Spleen (tissue), 11 donors: ENCODE measurements at regions not wholly inside any gene's neighbourhood (a gene's known extent, or its start where the extent isn't known, plus 50 kb on each side); places are given as distances from the start of the nearest gene placed in this dataset.

Experiments used
- DNase-seq: peaks from one replicate; pipeline ENCODE4 v3.0.0-alpha.2; 2020
- H3K27ac ChIP-seq, 8 donors: fragments of 200-600 bp; sonication (generic) in 7 of 8; 1 replicate in 4 of 8; 2 replicates in 4 of 8; pipeline versions ENCODE4 v1.5.0 to v1.8.0; 2016 to 2021; ENCODE audit warnings: inconsistent platforms in 4 of 8, mild to moderate bottlenecking in 4 of 8, moderate library complexity in 1 of 8
- H3K27me3 ChIP-seq, 7 donors: fragments of 200-600 bp; sonication (generic) in 6 of 7; replicated peaks in 1 of 7; 1 replicate in 4 of 7; 2 replicates in 3 of 7; pipeline versions ENCODE4 v1.5.0 to v1.8.0; 2016 to 2021; ENCODE audit warnings: inconsistent platforms in 3 of 7, mild to moderate bottlenecking in 1 of 7
- H3K36me3 ChIP-seq, 6 donors: fragments of 200-600 bp; sonication (generic) in 5 of 6; 1 replicate in 4 of 6; 2 replicates in 2 of 6; pipeline versions ENCODE4 v1.5.0 to v1.8.0; 2016 to 2021; ENCODE audit warnings: inconsistent platforms in 2 of 6
- H3K4me1 ChIP-seq, 6 donors: fragments of 200-600 bp; sonication (generic) in 5 of 6; 1 replicate in 3 of 6; 2 replicates in 3 of 6; pipeline versions ENCODE4 v1.5.0 to v1.8.0; 2016 to 2021; ENCODE audit warnings: inconsistent platforms in 3 of 6
- H3K4me3 ChIP-seq, 8 donors: fragments of 200-600 bp; sonication (generic) in 7 of 8; 1 replicate in 4 of 8; 2 replicates in 4 of 8; pipeline versions ENCODE4 v1.5.0 to v1.8.0; 2016 to 2021; ENCODE audit warnings: inconsistent platforms in 4 of 8, mild to moderate bottlenecking in 4 of 8, moderate library complexity in 2 of 8
- H3K9me3 ChIP-seq, 8 donors: fragments of 200-600 bp; sonication (generic) in 7 of 8; 1 replicate in 4 of 8; 2 replicates in 4 of 8; pipeline versions ENCODE4 v1.5.0 to v1.8.0; 2016 to 2021; ENCODE audit warnings: inconsistent platforms in 4 of 8
- CTCF ChIP-seq, 11 experiments: fragments of 200-600 bp in 7 of 11; fragments of 450-650 bp in 4 of 11; sonication (generic) in 4 of 11; IDR thresholded peaks in 8 of 11; conservative IDR thresholded peaks in 3 of 11; 1 replicate in 7 of 11; 2 replicates in 4 of 11; pipeline versions ENCODE4 v1.4.0 to v1.8.0; 2016 to 2021; ENCODE audit warnings: antibody characterized with exemption in 11 of 11, inconsistent platforms in 4 of 11, mild to moderate bottlenecking in 1 of 11
- POLR2A ChIP-seq, 3 donors: fragments of 450-650 bp; IDR thresholded peaks; one replicate each; pipeline ENCODE4 v1.5.1; 2017; ENCODE audit warnings: antibody characterized with exemption in 3 of 3, mild to moderate bottlenecking in 1 of 3
- POLR2AphosphoS5 ChIP-seq, 3 donors: sonication (generic); formaldehyde crosslinking; IDR thresholded peaks; one replicate each; pipeline ENCODE4 v1.5.1; 2017; ENCODE audit warnings: antibody characterized with exemption in 3 of 3
- WGBS, 5 donors: extraction: QIAGEN DNeasy Blood & Tissue Kit in 3 of 5; methylation state at CpG; one replicate each; pipeline versions ENCODE4 v1.1.5 to v1.1.7; 2013 to 2018; 5-methylcytosine and 5-hydroxymethylcytosine counted together
- intact Hi-C: fragments of 100-400 bp; cut with DNase I; formaldehyde crosslinking; loops from one replicate; pipeline ENCODE4 v1.15.0; 2023; ENCODE audit warnings: low total_unique reads
- donor health status: healthy with polysubstance abuse.
- donor health status: DM: no; HTN: no; CAD: no; lungs with moderate emphysema.
- donor health status: DM: no; HTN: no; CAD: no.
- donor health status: Bipolar disorder and iron deficiency.
- donor health status: healthy.
- donor health status: DM: no; HTN: no; CAD: no.
- donor health status: DM: yes; HTN: yes; CAD: no.

- Histone ChIP-seq H3K36me3 (no peaks in the 10 kb centered on the region), H3K27ac (no peak overlapping the region), H3K27me3 (no peaks in the 10 kb centered on the region), H3K9me3 (no peaks in the 10 kb centered on the region), H3K4me1 (peaks cover 0 to 33% (median 11%) of the 10 kb centered on the region in 6 donors), H3K4me3 (no peak overlapping the region)
- DNase-seq, result no peak
- TF ChIP-seq CTCF (IDR thresholded peaks at IDR 0.05 in 8 of 11, conservative IDR thresholded peaks at IDR 0.05 in 3 of 11) (no peak), POLR2A (IDR thresholded peaks at IDR 0.05) (no peak), POLR2AphosphoS5 (IDR thresholded peaks at IDR 0.05) (no peak)
- 90 to 95% (median 92%) methylated on average over 8 to 11 of the region's 11 CpGs for WGBS, 5 donors
- intact Hi-C loops, result no loop called here
Measured at GRCh38 chr16:85501900-85502299, 111.2 kb upstream of the GSE1 start.

GRCh38 chr16:85502357-85502756 lies 110.8 kb upstream of the GSE1 start:
- Histone ChIP-seq H3K27me3 (no peaks in the 10 kb centered on the region), H3K9me3 (no peaks in the 10 kb centered on the region), H3K27ac (no peak overlapping the region), H3K4me1 (peaks cover 0 to 33% (median 11%) of the 10 kb centered on the region in 6 donors), H3K36me3 (no peaks in the 10 kb centered on the region), H3K4me3 (no peak overlapping the region)
- WGBS, 5 donors, result 81 to 94% (median 86%) methylated on average over 9 to 11 of the region's 11 CpGs
- no peak for DNase-seq
- intact Hi-C loops, result no loop called here
- TF ChIP-seq CTCF (IDR thresholded peaks at IDR 0.05 in 8 of 11, conservative IDR thresholded peaks at IDR 0.05 in 3 of 11) (no peak), POLR2AphosphoS5 (IDR thresholded peaks at IDR 0.05) (no peak), POLR2A (IDR thresholded peaks at IDR 0.05) (no peak)

GRCh38 chr16:85503679-85504231 lies 109.4 kb upstream of the GSE1 start:
- H3K9me3 ChIP-seq, result no peaks in the 10 kb centered on the region
- intact Hi-C loops, result no loop called here
- 91 to 95% (median 93%) methylated on average over 25 to 26 of the region's 26 CpGs for WGBS, 5 donors
- no peak overlapping the region for H3K27ac ChIP-seq
- peaks cover 0 to 32% (median 7%) of the 10 kb centered on the region in 6 donors for H3K4me1 ChIP-seq
- H3K27me3 ChIP-seq, result no peaks in the 10 kb centered on the region
- no peak for TF ChIP-seq CTCF (IDR thresholded peaks at IDR 0.05 in 8 of 11, conservative IDR thresholded peaks at IDR 0.05 in 3 of 11)
- TF ChIP-seq POLR2AphosphoS5 (IDR thresholded peaks at IDR 0.05), result no peak
- TF ChIP-seq POLR2A (IDR thresholded peaks at IDR 0.05), result no peak
- no peaks in the 10 kb centered on the region for H3K36me3 ChIP-seq
- no peak overlapping the region for H3K4me3 ChIP-seq
- DNase-seq, result no peak

GRCh38 chr16:85504242-85504641 lies 108.9 kb upstream of the GSE1 start:
- H3K27ac ChIP-seq, result no peak overlapping the region
- WGBS, 5 donors, result 71 to 81% (median 75%) methylated on average over 9 of the region's 9 CpGs
- H3K9me3 ChIP-seq, result no peaks in the 10 kb centered on the region
- H3K27me3 ChIP-seq, result no peaks in the 10 kb centered on the region
- peaks cover 0 to 29% (median 4%) of the 10 kb centered on the region in 6 donors for H3K4me1 ChIP-seq
- TF ChIP-seq POLR2AphosphoS5 (IDR thresholded peaks at IDR 0.05), result no peak
- no peak for TF ChIP-seq POLR2A (IDR thresholded peaks at IDR 0.05)
- TF ChIP-seq CTCF (IDR thresholded peaks at IDR 0.05 in 8 of 11, conservative IDR thresholded peaks at IDR 0.05 in 3 of 11), result no peak
- H3K4me3 ChIP-seq, result no peak overlapping the region
- DNase-seq, result no peak
- intact Hi-C loops, result no loop called here
- H3K36me3 ChIP-seq, result no peaks in the 10 kb centered on the region
